ENCODE measurements at regions not wholly inside any gene's neighbourhood (a gene's known extent, or its start where the extent isn't known, plus 50 kb on each side); places are given as distances from the start of the nearest gene placed in this dataset.
A peak's percentile ranks its signal among the peaks of the same experiment; 100 is the strongest.

- no peak for DNase-seq (ENCODE audit: low read depth)
- no peak for TF ChIP-seq CTCF (conservative IDR thresholded peaks at IDR 0.05; ENCODE audit: low read depth, low read length)
- H3K4me3 ChIP-seq (ENCODE audit: low read length) = no peak overlapping the region
These were observed 331.2 kb downstream of the METTL15 start for GRCh38 chr11:28439403-28439802.

DNA sequence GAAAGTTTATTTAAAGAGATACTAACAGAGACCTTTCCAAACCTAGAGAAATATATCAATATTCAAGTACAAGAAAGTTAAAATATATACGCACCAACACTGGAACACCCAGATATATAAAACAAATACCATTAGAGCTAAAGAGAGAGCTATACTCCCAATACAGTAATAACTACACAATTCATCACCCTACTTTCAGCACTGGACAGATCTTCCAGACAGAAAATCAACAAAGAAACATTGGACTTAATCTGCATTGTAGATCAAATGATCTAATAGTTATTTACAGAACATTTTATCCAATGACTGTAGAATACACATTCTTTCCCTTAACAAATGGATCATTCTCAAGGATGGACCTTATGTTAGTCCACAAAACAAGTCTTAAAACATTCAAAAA lies 311.9 kb downstream of the METTL15 start:
- no peak for DNase-seq (ENCODE audit: low read depth)
- H3K4me3 ChIP-seq (ENCODE audit: low read length) = no peak overlapping the region
- no peak for TF ChIP-seq CTCF (conservative IDR thresholded peaks at IDR 0.05; ENCODE audit: low read depth, low read length)

- DNase-seq (ENCODE audit: low read depth) = no peak
- TF ChIP-seq CTCF (conservative IDR thresholded peaks at IDR 0.05; ENCODE audit: low read depth, low read length) = no peak
- no peak overlapping the region for H3K4me3 ChIP-seq (ENCODE audit: low read length)
These were observed 309.6 kb downstream of the METTL15 start for GRCh38 chr11:28417601-28418323.

GRCh38 chr11:28412029-28412428 lies 303.8 kb downstream of the METTL15 start:
- DNase-seq (ENCODE audit: low read depth) = no peak
- no peak overlapping the region for H3K4me3 ChIP-seq (ENCODE audit: low read length)
- no peak for TF ChIP-seq CTCF (conservative IDR thresholded peaks at IDR 0.05; ENCODE audit: low read depth, low read length)

- TF ChIP-seq CTCF (conservative IDR thresholded peaks at IDR 0.05; ENCODE audit: low read depth, low read length) = no peak
- H3K4me3 ChIP-seq (ENCODE audit: low read length) = no peak overlapping the region
- DNase-seq (ENCODE audit: low read depth) = no peak
These were observed 293.3 kb downstream of the METTL15 start for GRCh38 chr11:28401446-28401845.

DNA sequence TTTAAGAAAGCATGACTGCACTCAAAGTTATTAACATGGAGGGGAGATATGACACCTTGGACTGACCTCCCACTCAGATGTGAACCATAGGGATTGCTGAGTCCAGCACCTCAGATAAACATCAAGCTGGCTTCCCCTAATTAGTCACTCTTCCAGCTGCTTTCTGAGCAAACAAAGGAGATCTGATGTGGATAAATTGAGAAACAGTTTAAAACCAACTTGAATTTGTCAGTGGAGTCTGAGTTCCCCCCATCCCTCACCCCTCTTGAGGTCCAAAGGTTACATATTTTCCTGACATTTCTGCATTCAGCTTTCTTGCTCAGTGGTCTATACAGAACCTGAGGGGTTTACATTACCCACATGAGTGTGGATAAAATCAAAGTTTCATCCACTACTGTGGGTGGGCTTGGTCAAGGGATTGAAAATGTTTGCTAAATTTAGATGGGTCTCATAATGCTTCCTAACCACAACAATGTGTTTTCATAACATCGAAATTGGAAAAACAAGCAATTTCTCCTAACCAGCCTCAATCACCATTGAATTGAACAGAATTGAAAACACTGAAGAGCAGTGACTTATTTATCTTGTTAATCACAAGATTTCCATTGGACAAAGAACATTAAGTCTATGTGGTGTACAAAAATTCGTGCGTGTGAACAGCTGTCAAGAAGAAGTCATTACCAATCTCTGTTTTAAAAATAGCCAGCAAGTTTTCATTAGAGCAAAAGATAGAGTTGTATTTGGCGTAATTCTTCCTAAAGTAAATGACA lies 292.3 kb downstream of the METTL15 start:
- no peak overlapping the region for H3K4me3 ChIP-seq (ENCODE audit: low read length)
- DNase-seq (ENCODE audit: low read depth) = peak; percentile 94
- no peak for TF ChIP-seq CTCF (conservative IDR thresholded peaks at IDR 0.05; ENCODE audit: low read depth, low read length)

- TF ChIP-seq CTCF (conservative IDR thresholded peaks at IDR 0.05; ENCODE audit: low read depth, low read length) = no peak
- DNase-seq (ENCODE audit: low read depth) = no peak
- H3K4me3 ChIP-seq (ENCODE audit: low read length) = no peak overlapping the region
These were observed 285.2 kb downstream of the METTL15 start for GRCh38 chr11:28393348-28393747.
